Gastrocnemius medialis (tissue), 4 donors: ENCODE measurements at regions not wholly inside any gene's neighbourhood (a gene's known extent, or its start where the extent isn't known, plus 50 kb on each side); places are given as distances from the start of the nearest gene placed in this dataset.

ENCODE experiments used
- ATAC-seq, 2 donors: fragments of 150-250 bp; one replicate each; pipeline ENCODE4 v1.9.1; 2016
- DNase-seq, 2 donors: peaks; one replicate each; pipeline ENCODE4 v3.0.0-alpha.2; 2019
- H3K27ac ChIP-seq, 4 donors: fragments of 200-600 bp; sonication (generic); 1 replicate in 1 of 4; 2 replicates in 3 of 4; pipeline ENCODE4 v1.5.1; 2016 to 2018; ENCODE audit warnings: mild to moderate bottlenecking in 2 of 4, moderate library complexity in 1 of 4
- H3K27me3 ChIP-seq, 3 donors: fragments of 200-600 bp; sonication (generic) in 2 of 3; 1 replicate in 1 of 3; 2 replicates in 2 of 3; pipeline versions ENCODE4 v1.5.1 to v1.6.0; 2016 to 2019; ENCODE audit warnings: mild to moderate bottlenecking in 1 of 3, moderate library complexity in 1 of 3
- H3K36me3 ChIP-seq, 2 donors: fragments of 200-600 bp; sonication (generic) in 1 of 2; one replicate each; pipeline ENCODE4 v1.5.1; 2017 to 2018
- H3K4me1 ChIP-seq, 2 donors: fragments of 200-600 bp; sonication (generic) in 1 of 2; one replicate each; pipeline ENCODE4 v1.5.1; 2016 to 2017; ENCODE audit warnings: mild to moderate bottlenecking in 2 of 2
- H3K4me3 ChIP-seq, 4 donors: fragments of 200-600 bp; sonication (generic) in 3 of 4; 1 replicate in 1 of 4; 2 replicates in 3 of 4; pipeline ENCODE4 v1.5.1; 2016 to 2019; ENCODE audit warnings: mild to moderate bottlenecking in 2 of 4
- H3K9me3 ChIP-seq, 3 donors: fragments of 200-600 bp; sonication (generic) in 2 of 3; 1 replicate in 1 of 3; 2 replicates in 2 of 3; pipeline ENCODE4 v1.5.1; 2016 to 2019
- POLR2A ChIP-seq, 2 donors: fragments of 450-650 bp; IDR thresholded peaks; one replicate each; pipeline ENCODE4 v1.6.1; 2017; ENCODE audit warnings: antibody characterized with exemption in 2 of 2, mild to moderate bottlenecking in 2 of 2, moderate library complexity in 2 of 2
- in situ Hi-C, 4 donors: fragments of 200-750 bp; cut with MboI; loops; one replicate each; pipeline versions ENCODE4 v1.15.0 to v1.8.0; 2017; ENCODE audit warnings: low sequenced_read_pairs in 4 of 4
- intact Hi-C: fragments of 100-400 bp; cut with DNase I; formaldehyde crosslinking; loops from one replicate; pipeline ENCODE4 v1.15.1; 2023; ENCODE audit warnings: low total_unique reads
- TF ChIP-seq, protein P1 (sequence below), 5 experiments: fragments of 450-650 bp in 3 of 5; fragments of 200-600 bp in 2 of 5; sonication (generic) in 2 of 5; IDR thresholded peaks in 4 of 5; conservative IDR thresholded peaks in 1 of 5; 1 replicate in 4 of 5; 2 replicates in 1 of 5; pipeline ENCODE4 v1.5.1; 2016 to 2019; ENCODE audit warnings: antibody characterized with exemption in 5 of 5, mild to moderate bottlenecking in 3 of 5, moderate library complexity in 3 of 5

DNA sequence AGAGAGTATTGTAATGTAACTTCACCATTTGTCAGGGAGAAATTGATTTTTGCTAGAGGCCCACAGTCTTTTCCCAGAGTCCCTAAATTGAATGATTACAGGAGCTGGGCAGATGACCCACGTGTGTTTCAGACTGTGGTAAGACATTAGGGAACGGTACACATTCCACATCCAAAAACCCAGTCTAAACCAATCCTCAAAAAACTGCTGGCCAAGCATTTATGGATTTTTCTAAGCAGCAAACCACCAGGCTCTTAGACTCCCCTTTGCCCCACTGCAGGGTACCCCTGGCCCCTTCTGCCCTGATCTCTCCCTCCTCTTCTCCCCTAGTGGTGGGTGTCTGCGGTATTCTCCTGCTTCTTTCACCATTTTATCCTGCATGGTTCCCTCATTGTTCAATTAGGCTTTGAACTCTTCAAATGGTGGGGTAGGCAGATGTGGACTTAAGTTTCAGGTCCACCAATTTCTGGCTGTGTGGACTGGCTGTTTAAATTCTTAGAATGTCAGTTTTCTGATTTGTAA, 135.5 kb upstream of the SORCS3 start:
- no peaks in the 10 kb centered on the region for H3K27me3 ChIP-seq
- in situ Hi-C loops (no loop called here), intact Hi-C loops (no loop called here)
- TF ChIP-seq POLR2A (IDR thresholded peaks at IDR 0.05), result no peak
- TF ChIP-seq, protein P1, sequence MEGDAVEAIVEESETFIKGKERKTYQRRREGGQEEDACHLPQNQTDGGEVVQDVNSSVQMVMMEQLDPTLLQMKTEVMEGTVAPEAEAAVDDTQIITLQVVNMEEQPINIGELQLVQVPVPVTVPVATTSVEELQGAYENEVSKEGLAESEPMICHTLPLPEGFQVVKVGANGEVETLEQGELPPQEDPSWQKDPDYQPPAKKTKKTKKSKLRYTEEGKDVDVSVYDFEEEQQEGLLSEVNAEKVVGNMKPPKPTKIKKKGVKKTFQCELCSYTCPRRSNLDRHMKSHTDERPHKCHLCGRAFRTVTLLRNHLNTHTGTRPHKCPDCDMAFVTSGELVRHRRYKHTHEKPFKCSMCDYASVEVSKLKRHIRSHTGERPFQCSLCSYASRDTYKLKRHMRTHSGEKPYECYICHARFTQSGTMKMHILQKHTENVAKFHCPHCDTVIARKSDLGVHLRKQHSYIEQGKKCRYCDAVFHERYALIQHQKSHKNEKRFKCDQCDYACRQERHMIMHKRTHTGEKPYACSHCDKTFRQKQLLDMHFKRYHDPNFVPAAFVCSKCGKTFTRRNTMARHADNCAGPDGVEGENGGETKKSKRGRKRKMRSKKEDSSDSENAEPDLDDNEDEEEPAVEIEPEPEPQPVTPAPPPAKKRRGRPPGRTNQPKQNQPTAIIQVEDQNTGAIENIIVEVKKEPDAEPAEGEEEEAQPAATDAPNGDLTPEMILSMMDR (IDR thresholded peaks at IDR 0.05 in 4 of 5, conservative IDR thresholded peaks at IDR 0.05 in 1 of 5), result no peak
- H3K4me3 ChIP-seq, result no peak overlapping the region
- no peaks in the 10 kb centered on the region for H3K9me3 ChIP-seq
- no peak overlapping the region for H3K27ac ChIP-seq
- H3K4me1 ChIP-seq, result no peaks in the 10 kb centered on the region
- no peaks in the 10 kb centered on the region for H3K36me3 ChIP-seq
- ATAC-seq (no peak), DNase-seq (no peak)

DNA sequence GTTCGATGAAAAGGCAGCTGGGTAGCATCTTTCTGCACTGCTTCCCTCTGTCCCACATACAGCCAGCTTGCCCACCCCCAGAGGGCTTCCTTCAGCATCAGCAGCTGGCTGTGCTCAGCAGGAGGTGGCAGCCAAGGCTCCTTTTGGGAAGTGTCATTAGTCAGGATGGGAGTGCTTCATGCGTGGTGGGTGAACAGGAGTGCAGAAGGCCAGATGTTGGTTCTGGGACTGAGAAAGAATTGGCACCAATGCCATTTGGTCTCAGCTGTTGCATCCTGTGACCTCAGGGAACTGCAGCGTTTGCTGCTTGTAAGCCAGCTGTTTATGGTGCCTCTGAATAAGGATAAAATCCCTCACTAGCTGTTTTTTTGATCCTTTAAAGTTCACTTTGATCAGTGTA, 131.1 kb upstream of the SORCS3 start:
- Histone ChIP-seq H3K9me3 (no peaks in the 10 kb centered on the region), H3K4me1 (no peaks in the 10 kb centered on the region), H3K36me3 (no peaks in the 10 kb centered on the region), H3K27me3 (no peaks in the 10 kb centered on the region), H3K27ac (no peak overlapping the region), H3K4me3 (no peak overlapping the region)
- in situ Hi-C loops (no loop called here), intact Hi-C loops (no loop called here)
- ATAC-seq (no peak), DNase-seq (no peak)
- TF ChIP-seq, protein P1 (IDR thresholded peaks at IDR 0.05 in 4 of 5, conservative IDR thresholded peaks at IDR 0.05 in 1 of 5), result no peak
- TF ChIP-seq POLR2A (IDR thresholded peaks at IDR 0.05), result no peak

DNA sequence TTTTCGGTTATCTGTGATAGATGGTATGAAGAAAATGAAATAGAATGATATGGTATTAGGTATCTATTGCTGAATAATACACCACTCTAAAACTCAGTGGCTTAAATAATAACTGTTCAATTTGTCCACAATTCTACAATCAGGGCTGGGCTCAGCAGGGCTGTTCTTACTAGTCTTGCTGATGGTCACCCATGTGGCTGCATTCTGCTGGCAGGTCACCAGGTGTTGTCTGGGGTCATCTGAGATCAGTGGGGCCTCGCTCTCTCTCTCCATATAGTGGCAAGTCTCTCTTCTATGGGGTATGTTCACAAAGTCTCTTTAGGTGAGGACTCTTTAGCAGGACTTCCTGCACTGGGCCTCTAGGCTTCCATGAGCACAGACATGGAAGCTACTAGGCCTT, 130.4 kb upstream of the SORCS3 start:
- Histone ChIP-seq H3K9me3 (no peaks in the 10 kb centered on the region), H3K27ac (no peak overlapping the region), H3K4me3 (no peak overlapping the region), H3K4me1 (no peaks in the 10 kb centered on the region), H3K27me3 (no peaks in the 10 kb centered on the region), H3K36me3 (no peaks in the 10 kb centered on the region)
- TF ChIP-seq, protein P1 (IDR thresholded peaks at IDR 0.05 in 4 of 5, conservative IDR thresholded peaks at IDR 0.05 in 1 of 5), result no peak
- TF ChIP-seq POLR2A (IDR thresholded peaks at IDR 0.05), result no peak
- no peak for DNase-seq
- in situ Hi-C loops, result no loop called here
- ATAC-seq, result no peak
- intact Hi-C loops, result no loop called here

DNA sequence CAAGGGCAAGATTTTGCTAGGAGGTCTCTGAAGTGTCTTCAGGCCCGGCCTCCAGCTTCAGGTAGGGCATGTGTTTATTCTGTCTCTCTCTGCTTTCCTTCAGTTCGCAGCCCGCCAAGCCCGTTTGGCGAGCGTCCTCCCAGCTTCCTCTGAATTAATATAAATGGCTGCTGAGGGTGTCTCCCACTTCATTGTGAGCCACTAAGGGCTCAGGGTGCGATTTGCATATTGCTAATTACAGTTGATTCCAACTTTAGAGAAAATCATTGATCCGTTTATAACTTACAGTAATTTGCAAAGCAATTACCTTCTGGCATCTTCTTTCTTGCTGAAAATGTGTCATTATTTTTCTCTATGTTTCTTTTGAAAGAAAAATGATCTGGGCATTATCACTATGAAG, 128.3 kb upstream of the SORCS3 start:
- Histone ChIP-seq H3K27ac (no peak overlapping the region), H3K27me3 (no peaks in the 10 kb centered on the region), H3K4me3 (no peak overlapping the region), H3K9me3 (no peaks in the 10 kb centered on the region), H3K4me1 (no peaks in the 10 kb centered on the region), H3K36me3 (no peaks in the 10 kb centered on the region)
- no peak for TF ChIP-seq POLR2A (IDR thresholded peaks at IDR 0.05)
- TF ChIP-seq, protein P1 (IDR thresholded peaks at IDR 0.05 in 4 of 5, conservative IDR thresholded peaks at IDR 0.05 in 1 of 5), result no peak
- ATAC-seq, result no peak
- no peak for DNase-seq
- intact Hi-C loops, result no loop called here
- in situ Hi-C loops, result no loop called here

DNA sequence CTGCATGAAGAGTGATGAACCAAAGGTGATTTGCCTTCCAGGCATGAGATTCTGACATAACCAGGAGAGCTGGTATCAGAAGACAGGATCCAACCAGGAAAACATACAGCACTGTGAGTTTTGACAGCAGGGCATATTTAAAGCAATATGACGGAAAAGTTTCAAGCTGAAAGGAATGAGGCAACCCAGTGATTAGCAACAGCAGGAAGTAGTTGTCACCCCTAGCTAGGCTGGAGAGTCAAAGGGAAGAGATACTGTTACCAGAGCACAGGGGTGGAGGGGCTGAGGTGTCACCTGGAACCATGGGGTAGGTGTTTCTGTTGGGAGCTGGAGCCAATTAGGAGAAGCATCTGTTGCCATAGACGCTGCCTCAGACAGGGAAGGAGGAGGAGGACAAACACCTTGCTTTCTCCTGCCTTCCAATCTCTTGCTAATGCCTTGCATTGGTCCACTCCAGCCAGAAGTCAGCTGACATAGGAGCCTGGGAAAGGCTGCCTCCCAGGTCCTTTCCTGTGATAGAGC, 125.4 kb upstream of the SORCS3 start:
- DNase-seq (no peak), ATAC-seq (no peak)
- Histone ChIP-seq H3K27me3 (no peaks in the 10 kb centered on the region), H3K27ac (no peak overlapping the region), H3K9me3 (no peaks in the 10 kb centered on the region), H3K36me3 (no peaks in the 10 kb centered on the region), H3K4me3 (no peak overlapping the region), H3K4me1 (no peaks in the 10 kb centered on the region)
- TF ChIP-seq, protein P1 (IDR thresholded peaks at IDR 0.05 in 4 of 5, conservative IDR thresholded peaks at IDR 0.05 in 1 of 5), result no peak
- no peak for TF ChIP-seq POLR2A (IDR thresholded peaks at IDR 0.05)
- in situ Hi-C loops (no loop called here), intact Hi-C loops (no loop called here)
